HL-60 (cell line): ENCODE measurements at regions not wholly inside any gene's neighbourhood (a gene's known extent, or its start where the extent isn't known, plus 50 kb on each side); places are given as distances from the start of the nearest gene placed in this dataset.

Experiments used
- GABPA ChIP-seq: IDR thresholded peaks from 2 replicates; pipeline ENCODE4 v1.6.1; 2012; ENCODE audit warnings: low read depth
- POLR2AphosphoS5 ChIP-seq: IDR thresholded peaks from 2 replicates; pipeline ENCODE4 v1.6.1; 2012; ENCODE audit warnings: low read depth
- REST ChIP-seq: IDR thresholded peaks from 2 replicates; pipeline ENCODE4 v1.6.1; 2012; ENCODE audit warnings: low read depth; ENCODE audit not compliant: insufficient replicate concordance
- TF ChIP-seq, protein P1 (sequence below): IDR thresholded peaks from one replicate; pipeline ENCODE4 v1.5.1; 2011; ENCODE audit warnings: low read length, control low read depth, inconsistent platforms; ENCODE audit not compliant: insufficient read depth

DNA sequence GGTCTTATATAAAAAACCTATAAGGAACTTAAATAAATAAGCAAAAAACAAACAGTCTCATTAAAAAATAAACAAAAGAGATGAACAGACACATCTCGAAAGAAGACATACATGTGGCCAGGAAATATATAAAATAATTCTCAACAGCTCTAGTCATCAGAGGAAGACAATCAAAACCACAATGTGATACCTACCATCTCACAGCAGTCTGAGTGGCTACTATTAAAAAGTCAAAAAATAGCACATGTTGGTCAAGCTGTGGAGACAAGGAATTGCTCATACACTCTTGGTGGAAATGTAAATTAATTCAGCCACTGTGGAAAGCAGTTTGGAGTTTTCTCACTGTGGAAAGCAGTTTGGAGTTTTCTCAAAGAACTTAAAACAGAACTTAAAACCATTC is 100.3 kb upstream of the ADAMTS5 start:
- no peak for TF ChIP-seq POLR2AphosphoS5
- TF ChIP-seq, protein P1, sequence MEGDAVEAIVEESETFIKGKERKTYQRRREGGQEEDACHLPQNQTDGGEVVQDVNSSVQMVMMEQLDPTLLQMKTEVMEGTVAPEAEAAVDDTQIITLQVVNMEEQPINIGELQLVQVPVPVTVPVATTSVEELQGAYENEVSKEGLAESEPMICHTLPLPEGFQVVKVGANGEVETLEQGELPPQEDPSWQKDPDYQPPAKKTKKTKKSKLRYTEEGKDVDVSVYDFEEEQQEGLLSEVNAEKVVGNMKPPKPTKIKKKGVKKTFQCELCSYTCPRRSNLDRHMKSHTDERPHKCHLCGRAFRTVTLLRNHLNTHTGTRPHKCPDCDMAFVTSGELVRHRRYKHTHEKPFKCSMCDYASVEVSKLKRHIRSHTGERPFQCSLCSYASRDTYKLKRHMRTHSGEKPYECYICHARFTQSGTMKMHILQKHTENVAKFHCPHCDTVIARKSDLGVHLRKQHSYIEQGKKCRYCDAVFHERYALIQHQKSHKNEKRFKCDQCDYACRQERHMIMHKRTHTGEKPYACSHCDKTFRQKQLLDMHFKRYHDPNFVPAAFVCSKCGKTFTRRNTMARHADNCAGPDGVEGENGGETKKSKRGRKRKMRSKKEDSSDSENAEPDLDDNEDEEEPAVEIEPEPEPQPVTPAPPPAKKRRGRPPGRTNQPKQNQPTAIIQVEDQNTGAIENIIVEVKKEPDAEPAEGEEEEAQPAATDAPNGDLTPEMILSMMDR: no peak
- TF ChIP-seq REST: no peak
- TF ChIP-seq GABPA: no peak
